ENCODE measurements at regions not wholly inside any gene's neighbourhood (a gene's known extent, or its start where the extent isn't known, plus 50 kb on each side); places are given as distances from the start of the nearest gene placed in this dataset.

- no peaks in the 10 kb centered on the region for H3K36me3 Mint-ChIP-seq (ENCODE audit: low read depth)
- no peaks in the 10 kb centered on the region for H3K4me1 Mint-ChIP-seq (ENCODE audit: low read depth)
- DNase-seq, result no peak
- H3K27me3 Mint-ChIP-seq, result peaks cover 2% of the 10 kb centered on the region
- no peak overlapping the region for H3K4me3 Mint-ChIP-seq
- no peak overlapping the region for H3K27ac Mint-ChIP-seq
- H3K9me3 Mint-ChIP-seq, result no peaks in the 10 kb centered on the region
These were observed 52.3 kb upstream of the ADGRF1 start for GRCh38 chr6:47094241-47094925.

GRCh38 chr6:47093169-47093568 lies 51.0 kb upstream of the ADGRF1 start:
- Mint-ChIP-seq H3K27me3 (peaks cover 2% of the 10 kb centered on the region), H3K27ac (no peak overlapping the region), H3K4me1 (ENCODE audit: low read depth) (no peaks in the 10 kb centered on the region), H3K9me3 (no peaks in the 10 kb centered on the region), H3K36me3 (ENCODE audit: low read depth) (no peaks in the 10 kb centered on the region), H3K4me3 (no peak overlapping the region)
- no peak for DNase-seq

GRCh38 chr6:47091886-47092668 lies 49.9 kb upstream of the ADGRF1 start:
- H3K27ac Mint-ChIP-seq, result no peak overlapping the region
- H3K4me1 Mint-ChIP-seq (ENCODE audit: low read depth), result no peaks in the 10 kb centered on the region
- no peak overlapping the region for H3K4me3 Mint-ChIP-seq
- H3K27me3 Mint-ChIP-seq, result peaks cover 2% of the 10 kb centered on the region
- no peaks in the 10 kb centered on the region for H3K36me3 Mint-ChIP-seq (ENCODE audit: low read depth)
- H3K9me3 Mint-ChIP-seq, result no peaks in the 10 kb centered on the region
- no peak for DNase-seq

All from activated T-cell treated with anti-CD3 and anti-CD28 coated beads, Interleukin-2, amount 50 U/mL, for 24 hours (primary cell).